Adrenal gland (tissue), 9 donors: ENCODE measurements at regions not wholly inside any gene's neighbourhood (a gene's known extent, or its start where the extent isn't known, plus 50 kb on each side); places are given as distances from the start of the nearest gene placed in this dataset.

Experiments used
- DNase-seq, 7 donors: peaks; one replicate each; pipeline ENCODE4 v3.0.0-alpha.2; 2019 to 2020
- H3K27ac ChIP-seq, 5 donors: fragments of 200-600 bp; sonication (generic) in 4 of 5; 1 replicate in 3 of 5; 2 replicates in 2 of 5; pipeline versions ENCODE4 v1.5.1 to v1.8.0; 2016 to 2020; ENCODE audit warnings: mild to moderate bottlenecking in 1 of 5
- H3K27me3 ChIP-seq: fragments of 200-600 bp; 2 replicates; pipeline ENCODE4 v1.8.0; 2021
- H3K36me3 ChIP-seq, 2 donors: fragments of 200-600 bp; replicated peaks in 1 of 2; 1 replicate in 1 of 2; 2 replicates in 1 of 2; pipeline versions ENCODE4 v1.5.1 to v1.8.0; 2018 to 2022
- H3K4me1 ChIP-seq, 2 donors: fragments of 200-600 bp; replicated peaks in 1 of 2; 1 replicate in 1 of 2; 2 replicates in 1 of 2; pipeline versions ENCODE4 v1.5.1 to v1.8.0; 2018 to 2021
- H3K4me3 ChIP-seq, 4 donors: fragments of 200-600 bp; sonication (generic) in 3 of 4; one replicate each; pipeline ENCODE4 v1.5.1; 2016 to 2018
- H3K9me3 ChIP-seq, 3 donors: fragments of 200-600 bp; sonication (generic) in 1 of 3; replicated peaks in 1 of 3; 1 replicate in 2 of 3; 2 replicates in 1 of 3; pipeline versions ENCODE4 v1.5.1 to v1.8.0; 2016 to 2021
- POLR2A ChIP-seq, 2 donors: fragments of 450-650 bp; IDR thresholded peaks; one replicate each; pipeline ENCODE4 v1.6.1; 2017; ENCODE audit warnings: antibody characterized with exemption in 2 of 2, mild to moderate bottlenecking in 2 of 2, moderate library complexity in 1 of 2
- WGBS, 4 donors: extraction: QIAGEN DNeasy Blood & Tissue Kit in 2 of 4; methylation state at CpG; one replicate each; pipeline versions ENCODE4 v1.1.5 to v1.1.7; 2013 to 2017; 5-methylcytosine and 5-hydroxymethylcytosine counted together
- intact Hi-C, 2 donors: fragments of 100-400 bp; cut with DNase I; formaldehyde crosslinking; loops; one replicate each; pipeline versions ENCODE4 v1.14.1 to v1.15.0; 2022 to 2023
- TF ChIP-seq, protein P1 (sequence below), 6 experiments: fragments of 450-650 bp in 4 of 6; fragments of 200-600 bp in 2 of 6; sonication (generic) in 1 of 6; IDR thresholded peaks; 1 replicate in 5 of 6; 2 replicates in 1 of 6; pipeline versions ENCODE4 v1.5.1 to v1.8.0; 2016 to 2021; ENCODE audit warnings: antibody characterized with exemption in 6 of 6, mild to moderate bottlenecking in 2 of 6, moderate library complexity in 1 of 6
- donor health status: healthy with polysubstance abuse.
- donor health status: Bipolar disorder and iron deficiency.
- donor health status: DM: yes; HTN: yes; CAD: no.
- donor health status: DM: no; HTN: no; CAD: no.
- donor health status: DM: no; HTN: no; CAD: no.

DNA sequence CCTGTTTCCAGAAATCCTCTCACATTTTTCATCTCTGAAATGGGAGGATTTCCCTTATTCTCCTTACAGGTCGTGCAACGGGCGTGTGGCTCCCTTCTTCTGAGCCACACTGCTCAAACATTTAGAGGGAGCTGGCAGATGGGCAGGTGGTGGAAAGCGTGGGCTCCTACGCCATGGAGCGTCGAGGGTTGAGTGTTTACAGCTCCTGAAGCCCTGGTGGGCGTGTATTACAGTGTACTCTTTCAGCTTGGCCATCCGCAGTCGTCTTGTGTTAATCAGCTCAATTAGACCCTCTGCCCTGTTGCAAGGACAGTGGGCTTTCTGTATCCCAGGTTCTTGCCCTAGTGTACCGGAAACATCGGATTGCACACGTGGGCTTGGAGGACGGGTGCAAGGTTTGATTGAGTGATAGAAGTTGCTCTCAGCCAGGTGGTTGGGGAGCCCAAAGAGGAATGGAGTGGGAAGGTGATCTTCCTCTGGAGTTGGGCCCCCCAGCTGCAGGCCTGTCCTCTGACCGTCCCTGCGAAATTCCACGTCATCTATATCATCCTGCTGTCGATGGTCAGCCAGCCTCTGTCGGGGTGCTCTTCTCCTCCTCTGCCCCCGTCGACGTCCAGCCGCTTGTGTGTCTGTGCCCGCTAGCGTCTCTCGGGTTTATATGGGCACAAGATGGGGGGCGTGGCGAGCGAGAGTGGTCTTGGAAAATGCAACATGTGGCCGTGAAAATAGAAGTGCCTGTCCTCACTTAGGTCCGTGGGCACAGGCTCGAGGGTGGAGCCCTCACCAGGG, 120.3 kb upstream of the DSEL start:
- TF ChIP-seq, protein P1, sequence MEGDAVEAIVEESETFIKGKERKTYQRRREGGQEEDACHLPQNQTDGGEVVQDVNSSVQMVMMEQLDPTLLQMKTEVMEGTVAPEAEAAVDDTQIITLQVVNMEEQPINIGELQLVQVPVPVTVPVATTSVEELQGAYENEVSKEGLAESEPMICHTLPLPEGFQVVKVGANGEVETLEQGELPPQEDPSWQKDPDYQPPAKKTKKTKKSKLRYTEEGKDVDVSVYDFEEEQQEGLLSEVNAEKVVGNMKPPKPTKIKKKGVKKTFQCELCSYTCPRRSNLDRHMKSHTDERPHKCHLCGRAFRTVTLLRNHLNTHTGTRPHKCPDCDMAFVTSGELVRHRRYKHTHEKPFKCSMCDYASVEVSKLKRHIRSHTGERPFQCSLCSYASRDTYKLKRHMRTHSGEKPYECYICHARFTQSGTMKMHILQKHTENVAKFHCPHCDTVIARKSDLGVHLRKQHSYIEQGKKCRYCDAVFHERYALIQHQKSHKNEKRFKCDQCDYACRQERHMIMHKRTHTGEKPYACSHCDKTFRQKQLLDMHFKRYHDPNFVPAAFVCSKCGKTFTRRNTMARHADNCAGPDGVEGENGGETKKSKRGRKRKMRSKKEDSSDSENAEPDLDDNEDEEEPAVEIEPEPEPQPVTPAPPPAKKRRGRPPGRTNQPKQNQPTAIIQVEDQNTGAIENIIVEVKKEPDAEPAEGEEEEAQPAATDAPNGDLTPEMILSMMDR (IDR thresholded peaks at IDR 0.05): no peak
- TF ChIP-seq POLR2A (IDR thresholded peaks at IDR 0.05): no peak
- H3K9me3 ChIP-seq: no peaks in the 10 kb centered on the region
- intact Hi-C loops: no loop called here
- H3K27me3 ChIP-seq: no peaks in the 10 kb centered on the region
- no peak overlapping the region for H3K27ac ChIP-seq
- 84 to 89% (median 86%) methylated on average over 26 to 32 of the region's 32 CpGs for WGBS, 4 donors
- H3K4me3 ChIP-seq: no peak overlapping the region
- H3K4me1 ChIP-seq: no peaks in the 10 kb centered on the region
- no peak for DNase-seq
- no peaks in the 10 kb centered on the region for H3K36me3 ChIP-seq

DNA sequence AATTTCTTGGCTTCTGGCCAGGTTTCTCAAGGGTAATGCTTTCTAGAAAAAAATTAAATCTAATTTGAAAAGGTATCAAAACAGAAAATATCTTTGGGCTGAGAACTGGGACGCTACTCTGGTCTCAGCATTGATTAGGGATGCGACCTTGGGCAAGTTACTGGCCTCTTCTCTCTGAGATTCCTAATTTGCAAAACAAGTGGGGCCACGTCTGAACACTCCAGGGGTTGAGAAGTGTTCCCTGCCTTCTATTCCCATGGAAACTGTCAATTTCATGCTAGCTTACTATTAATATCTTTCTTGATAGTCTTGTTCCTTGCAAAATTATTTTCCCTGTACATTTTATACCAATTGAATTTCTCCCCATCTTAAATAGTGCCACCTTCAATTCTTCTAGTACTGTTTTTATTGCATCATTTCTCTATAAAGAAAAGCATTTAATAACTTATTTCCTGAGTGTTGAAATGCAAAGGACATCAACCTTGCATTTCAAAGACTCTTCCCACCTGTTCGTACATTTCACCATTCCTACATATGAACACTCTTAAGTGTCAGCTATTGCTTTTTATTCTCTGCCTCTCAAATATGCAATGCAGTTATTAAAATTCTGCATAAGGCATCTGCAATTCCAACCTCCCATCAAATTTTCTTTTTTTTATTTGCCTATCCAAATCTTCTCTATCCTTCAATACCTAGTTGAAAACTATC, 118.3 kb upstream of the DSEL start:
- no peaks in the 10 kb centered on the region for H3K36me3 ChIP-seq
- 38 to 42% (median 38%) methylated on average over 4 of the region's 4 CpGs for WGBS, 4 donors
- no peak for TF ChIP-seq POLR2A (IDR thresholded peaks at IDR 0.05)
- TF ChIP-seq, protein P1 (IDR thresholded peaks at IDR 0.05): no peak
- no peaks in the 10 kb centered on the region for H3K27me3 ChIP-seq
- no peaks in the 10 kb centered on the region for H3K9me3 ChIP-seq
- DNase-seq: no peak
- no peaks in the 10 kb centered on the region for H3K4me1 ChIP-seq
- intact Hi-C loops: no loop called here
- no peak overlapping the region for H3K4me3 ChIP-seq
- no peak overlapping the region for H3K27ac ChIP-seq

DNA sequence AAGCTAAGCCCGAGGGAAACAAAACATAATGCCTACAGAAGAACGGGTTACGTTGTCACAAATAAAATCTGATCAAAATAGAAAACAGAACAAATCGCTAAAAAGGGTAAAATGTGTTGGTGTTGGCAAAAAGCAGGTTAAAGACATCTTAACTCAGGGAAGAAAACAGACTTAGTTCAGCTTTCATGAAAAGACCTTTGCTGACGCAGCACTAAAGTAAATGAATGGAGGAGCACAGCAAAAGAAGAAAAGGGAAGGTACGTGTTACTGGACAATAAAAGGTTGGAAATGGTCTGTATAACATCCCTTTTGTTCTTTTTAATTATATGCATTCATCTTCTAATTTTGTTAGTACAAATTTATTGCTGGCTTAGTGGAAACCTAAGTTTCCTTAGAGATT, 117.4 kb upstream of the DSEL start:
- Histone ChIP-seq H3K27me3 (no peaks in the 10 kb centered on the region), H3K9me3 (no peaks in the 10 kb centered on the region), H3K4me1 (no peaks in the 10 kb centered on the region), H3K36me3 (no peaks in the 10 kb centered on the region), H3K27ac (no peak overlapping the region), H3K4me3 (no peak overlapping the region)
- intact Hi-C loops: no loop called here
- no peak for DNase-seq
- no peak for TF ChIP-seq POLR2A (IDR thresholded peaks at IDR 0.05)
- TF ChIP-seq, protein P1 (IDR thresholded peaks at IDR 0.05): no peak
- 79 to 91% (median 87%) methylated on average over 6 of the region's 6 CpGs for WGBS, 4 donors

DNA sequence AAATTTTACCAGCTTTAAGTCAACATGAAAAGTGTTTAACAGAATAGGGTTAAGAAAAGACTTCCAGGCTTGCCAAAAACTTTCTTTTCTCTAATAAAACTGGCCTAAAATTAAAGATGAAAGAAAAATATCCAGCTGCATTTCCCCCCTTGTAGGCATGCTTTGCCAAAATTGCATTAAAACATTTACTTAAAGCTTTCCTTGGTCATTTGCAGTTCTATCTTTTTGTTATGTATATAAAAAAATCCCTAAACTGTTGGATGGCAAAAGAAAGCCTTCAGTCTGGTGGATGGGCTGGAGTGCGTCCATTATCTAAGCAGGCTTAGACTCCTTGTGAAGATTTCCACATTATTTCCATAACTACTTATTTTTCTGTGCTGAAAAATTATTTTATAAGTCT, 105.4 kb upstream of the DSEL start:
- no peak for DNase-seq
- H3K36me3 ChIP-seq: no peaks in the 10 kb centered on the region

More for the DNA sequence above, 105.4 kb upstream of the DSEL start:
- no peaks in the 10 kb centered on the region for H3K9me3 ChIP-seq
- no peaks in the 10 kb centered on the region for H3K4me1 ChIP-seq
- no peak for TF ChIP-seq POLR2A (IDR thresholded peaks at IDR 0.05)
- TF ChIP-seq, protein P1 (IDR thresholded peaks at IDR 0.05): no peak
- no peaks in the 10 kb centered on the region for H3K27me3 ChIP-seq
- WGBS, 4 donors: 74 to 86% (median 80%) methylated on average over 1 of the region's 1 CpG
- no peak overlapping the region for H3K4me3 ChIP-seq
- H3K27ac ChIP-seq: no peak overlapping the region
- intact Hi-C loops: no loop called here
